Endothelial cell of umbilical vein (primary cell): ENCODE measurements at regions not wholly inside any gene's neighbourhood (a gene's known extent, or its start where the extent isn't known, plus 50 kb on each side); places are given as distances from the start of the nearest gene placed in this dataset.

ENCODE experiments used
- BruUV-seq: library from RNA; stranded (reverse); fragments of 400-500 nt; replicated peaks from 2 replicates; lab custom pipeline; 2021; lab: Mats Ljungman, UMichigan
- CTCF ChIA-PET: fragments of 300-600, 350-600 bp; sonication (Branson Sonifier 250); formaldehyde crosslinking; loops from one replicate; lab custom pipeline; 2021; ENCODE audit warnings: antibody characterized with exemption, inconsistent platforms; lab: Charles Lee
- POLR2A ChIA-PET: fragments of 300-600, 350-600 bp; sonication (Branson Sonifier 250); formaldehyde crosslinking; loops from one replicate; lab custom pipeline; 2021; ENCODE audit warnings: antibody characterized with exemption, inconsistent platforms; lab: Charles Lee
- DNase-seq: peaks from one replicate; pipeline ENCODE4 v3.0.0-alpha.2; 2011; ENCODE audit warnings: low read depth, low spot score
- FAIRE-seq: peaks from 2 replicates; lab custom pipeline; 2011; peaks lifted over from hg19 to GRCh38; lab: Jason Lieb, UNC
- H2AFZ ChIP-seq: 2 replicates; pipeline ENCODE4 v1.6.0; 2012; ENCODE audit warnings: low read depth, low read length, control low read depth, inconsistent platforms
- H3K27ac ChIP-seq: 2 replicates; pipeline ENCODE4 v1.5.1; 2011; ENCODE audit warnings: low read depth, mild to moderate bottlenecking, control low read depth, low read length, moderate library complexity; ENCODE audit not compliant: insufficient read depth
- H3K27me3 ChIP-seq, 2 experiments: 2 replicates each; pipeline versions ENCODE4 v1.6.0 to v1.6.1; 2011; ENCODE audit warnings: low read length in 2 of 2, mixed read lengths in 1 of 2; ENCODE audit not compliant: control insufficient read depth in 2 of 2, insufficient read depth in 2 of 2
- H3K36me3 ChIP-seq, 2 experiments: 2 replicates in 1 of 2; 3 replicates in 1 of 2; pipeline ENCODE4 v1.5.1; 2011; ENCODE audit warnings: low read length in 2 of 2, mild to moderate bottlenecking in 1 of 2, moderate library complexity in 1 of 2; ENCODE audit not compliant: control insufficient read depth in 2 of 2, insufficient read depth in 2 of 2; ENCODE audit errors: extremely low read depth in 1 of 2
- H3K4me1 ChIP-seq: 3 replicates; pipeline ENCODE4 v1.5.1; 2011; ENCODE audit warnings: mild to moderate bottlenecking, low read length; ENCODE audit not compliant: control insufficient read depth, insufficient read depth; ENCODE audit errors: extremely low read depth
- H3K4me2 ChIP-seq: 2 replicates; pipeline ENCODE4 v1.6.1; 2011; ENCODE audit warnings: low read length, control low read depth, mixed read lengths; ENCODE audit not compliant: insufficient read depth
- H3K4me3 ChIP-seq, 3 experiments: fragments of 200-600 bp in 1 of 3; sonication (generic), shearing (Covaris generic) in 1 of 3; replicated peaks in 1 of 3; 2 replicates each; pipeline ENCODE4 v1.5.1; 2011 to 2016; ENCODE audit warnings: control low read depth in 3 of 3, low read length in 3 of 3, mild to moderate bottlenecking in 2 of 3, inconsistent platforms in 1 of 3, low read depth in 1 of 3, moderate library complexity in 1 of 3; ENCODE audit not compliant: insufficient read depth in 1 of 3
- H3K79me2 ChIP-seq: 2 replicates; pipeline ENCODE4 v1.6.0; 2012; ENCODE audit warnings: low read length, inconsistent platforms; ENCODE audit not compliant: control insufficient read depth, insufficient read depth
- H3K9ac ChIP-seq: replicated peaks from 2 replicates; pipeline ENCODE3; 2011; ENCODE audit warnings: low read length, control low read depth; ENCODE audit not compliant: insufficient read depth; ENCODE audit errors: extremely low read depth
- H3K9me1 ChIP-seq: replicated peaks from 3 replicates; pipeline ENCODE4 v1.6.0; 2011; ENCODE audit warnings: mild to moderate bottlenecking, low read length; ENCODE audit not compliant: control insufficient read depth, insufficient read depth; ENCODE audit errors: extremely low read depth
- H3K9me3 ChIP-seq: replicated peaks from 2 replicates; pipeline ENCODE4 v1.5.1; 2012; ENCODE audit warnings: low read length, inconsistent platforms; ENCODE audit not compliant: control insufficient read depth, insufficient read depth
- H4K20me1 ChIP-seq: replicated peaks from 2 replicates; pipeline ENCODE3; 2011; ENCODE audit warnings: mild to moderate bottlenecking, low read length; ENCODE audit not compliant: control insufficient read depth, insufficient read depth; ENCODE audit errors: extremely low read depth
- CTCF ChIP-seq, 2 donors: IDR thresholded peaks; 1 replicate in 1 of 2; 2 replicates in 1 of 2; pipeline ENCODE4 v1.5.1; 2011; ENCODE audit warnings: low read length in 2 of 2, mild to moderate bottlenecking in 2 of 2, moderate library complexity in 2 of 2, control low read depth in 1 of 2, inconsistent platforms in 1 of 2, low read depth in 1 of 2; ENCODE audit not compliant: insufficient read depth in 1 of 2; ENCODE audit errors: extremely low read depth in 1 of 2
- EZH2 ChIP-seq: IDR thresholded peaks from 2 replicates; pipeline ENCODE4 v1.6.1; 2012; ENCODE audit warnings: borderline replicate concordance, low read depth, mild to moderate bottlenecking, moderate library complexity, low read length, inconsistent platforms; ENCODE audit not compliant: severe bottlenecking
- FOS ChIP-seq: IDR thresholded peaks from 2 replicates; pipeline ENCODE4 v1.6.1; 2011; ENCODE audit warnings: mild to moderate bottlenecking, low read length, moderate library complexity, borderline replicate concordance; ENCODE audit not compliant: insufficient read depth
- GATA2 ChIP-seq: IDR thresholded peaks from 2 replicates; pipeline ENCODE4 v1.7.0; 2011; ENCODE audit warnings: low read depth, mild to moderate bottlenecking, moderate library complexity, mixed read lengths, low read length; ENCODE audit not compliant: insufficient read length, insufficient read depth
- JUN ChIP-seq: IDR thresholded peaks from 2 replicates; pipeline ENCODE4 v1.6.1; 2011; ENCODE audit warnings: borderline replicate concordance, low read depth; ENCODE audit not compliant: insufficient read length, insufficient read depth
- MAX ChIP-seq: IDR thresholded peaks from 2 replicates; pipeline ENCODE4 v1.6.1; 2011; ENCODE audit not compliant: insufficient read depth, insufficient read length
- MYC ChIP-seq: IDR thresholded peaks from one replicate; pipeline ENCODE4 v1.6.1; 2011; ENCODE audit warnings: mild to moderate bottlenecking, low read depth, low read length
- POLR2A ChIP-seq: IDR thresholded peaks from 2 replicates; pipeline ENCODE4 v1.6.1; 2012; ENCODE audit warnings: low read depth, mild to moderate bottlenecking, control low read depth, low read length
- POLR2AphosphoS5 ChIP-seq: IDR thresholded peaks from 2 replicates; pipeline ENCODE4 v1.6.1; 2012; ENCODE audit warnings: low read depth, mild to moderate bottlenecking, control low read depth, low read length, moderate library complexity; ENCODE audit not compliant: insufficient read depth
- dilution Hi-C: fragments of 300-500 bp; cut with MboI; formaldehyde crosslinking; loops from one replicate; pipeline ENCODE4 v1.15.0; 2019; ENCODE audit warnings: low sequenced_read_pairs; ENCODE audit not compliant: extremely low pct_ligation_motif_present
- intact Hi-C: fragments of 100-400 bp; cut with micrococcal nuclease; formaldehyde crosslinking; loops from one replicate; pipeline ENCODE4 v1.10.0; 2022

- dilution Hi-C loops (no loop called here), intact Hi-C loops (no loop called here)
- Histone ChIP-seq H3K79me2 (no peaks in the 10 kb centered on the region), H3K9me1 (no peaks in the 10 kb centered on the region), H3K4me1 (no peaks in the 10 kb centered on the region), H3K9ac (no peak overlapping the region), H3K4me3 (no peak overlapping the region), H3K27ac (no peak overlapping the region), H3K4me2 (no peak overlapping the region), H3K36me3 (no peaks in the 10 kb centered on the region), H3K27me3 (no peaks in the 10 kb centered on the region), H3K9me3 (peaks cover 5% of the 10 kb centered on the region), H2AFZ (no peak overlapping the region), H4K20me1 (no peaks in the 10 kb centered on the region)
- CTCF ChIA-PET: no interaction called here
- FAIRE-seq: no peak
- DNase-seq: no peak
- BruUV-seq: no TSS peak
- TF ChIP-seq MAX (no peak), GATA2 (no peak), POLR2AphosphoS5 (no peak), JUN (no peak), EZH2 (no peak), FOS (no peak), MYC (no peak), POLR2A (no peak), CTCF (IDR thresholded peaks at IDR 0.05; ENCODE audit: extremely low read depth in 1 of 2, insufficient read depth in 1 of 2, low read depth in 1 of 2, low read length in 2 of 2) (no peak)
- POLR2A ChIA-PET: no interaction called here
Observed at GRCh38 chr10:108812906-108813305, 1110.4 kb downstream of the XPNPEP1 start.
